COLO829 (cell line): ENCODE measurements at regions not wholly inside any gene's neighbourhood (a gene's known extent, or its start where the extent isn't known, plus 50 kb on each side); places are given as distances from the start of the nearest gene placed in this dataset.

Experiments
- DNase-seq: peaks from one replicate; pipeline ENCODE4 v3.0.0; 2012; ENCODE audit warnings: low spot score

GRCh38 chr3:177935047-177935446 is 601.2 kb upstream of the KCNMB2 start:
- DNase-seq = peak; percentile 51

GRCh38 chr3:177936721-177937120 is 599.5 kb upstream of the KCNMB2 start:
- no peak for DNase-seq

GRCh38 chr3:177942911-177943310 is 593.3 kb upstream of the KCNMB2 start:
- no peak for DNase-seq

- DNase-seq = no peak
These were observed 592.0 kb upstream of the KCNMB2 start for GRCh38 chr3:177944228-177944661.

GRCh38 chr3:177946048-177946447 is 590.2 kb upstream of the KCNMB2 start:
- no peak for DNase-seq

GRCh38 chr3:177946497-177946896 is 589.7 kb upstream of the KCNMB2 start:
- no peak for DNase-seq

GRCh38 chr3:177946936-177947335 is 589.3 kb upstream of the KCNMB2 start:
- no peak for DNase-seq

- no peak for DNase-seq
These were observed 588.3 kb upstream of the KCNMB2 start for GRCh38 chr3:177947901-177948300.

GRCh38 chr3:177948716-177949425 is 587.4 kb upstream of the KCNMB2 start:
- DNase-seq = no peak

GRCh38 chr3:177959188-177959587 is 577.0 kb upstream of the KCNMB2 start:
- DNase-seq = peak; percentile 9

GRCh38 chr3:177960014-177960413 is 576.2 kb upstream of the KCNMB2 start:
- no peak for DNase-seq

- no peak for DNase-seq
These were observed 575.5 kb upstream of the KCNMB2 start for GRCh38 chr3:177960722-177961121.

- DNase-seq = no peak
These were observed 574.5 kb upstream of the KCNMB2 start for GRCh38 chr3:177961784-177962183.

GRCh38 chr3:177966493-177966892 is 569.7 kb upstream of the KCNMB2 start:
- no peak for DNase-seq

- no peak for DNase-seq
These were observed 567.3 kb upstream of the KCNMB2 start for GRCh38 chr3:177968891-177969290.

- DNase-seq = no peak
These were observed 562.9 kb upstream of the KCNMB2 start for GRCh38 chr3:177973241-177973840.

GRCh38 chr3:177976241-177976640 is 560.0 kb upstream of the KCNMB2 start:
- DNase-seq = no peak

GRCh38 chr3:177976866-177977265 is 559.4 kb upstream of the KCNMB2 start:
- DNase-seq = no peak

GRCh38 chr3:177977381-177978158 is 558.7 kb upstream of the KCNMB2 start:
- DNase-seq = peak; percentile 45

- DNase-seq = no peak
These were observed 557.3 kb upstream of the KCNMB2 start for GRCh38 chr3:177978946-177979345.

GRCh38 chr3:177979703-177980102 is 556.5 kb upstream of the KCNMB2 start:
- no peak for DNase-seq

GRCh38 chr3:177981576-177981975 is 554.7 kb upstream of the KCNMB2 start:
- no peak for DNase-seq

GRCh38 chr3:177982034-177982433 is 554.2 kb upstream of the KCNMB2 start:
- no peak for DNase-seq
